Activated CD8-positive, alpha-beta memory T cell treated with anti-CD3 and anti-CD28 coated beads, Interleukin-2, amount 10 ng/mL, durations not matched to agents 7 days and 5 days (primary cell): ENCODE measurements at regions not wholly inside any gene's neighbourhood (a gene's known extent, or its start where the extent isn't known, plus 50 kb on each side); places are given as distances from the start of the nearest gene placed in this dataset.
"Not testable (repeated sequence)": the region's sequence is repeated elsewhere in the genome, so short reads cannot be mapped to it uniquely, and the experiment has no call there.

Source experiments
- ATAC-seq: fragments of 150-1000 bp; cut with Tn5 transposase; one replicate; pipeline ENCODE4 v1.10.0; 2021; ENCODE audit warnings: moderate library complexity
- CTCF ChIA-PET: fragments of 350-600 bp; sonication (Branson Sonifier 250); formaldehyde crosslinking; loops from one replicate; lab custom pipeline; 2021; ENCODE audit warnings: antibody characterized with exemption; lab: Charles Lee
- DNase-seq: peaks from one replicate; pipeline ENCODE4 v3.0.0-alpha.2; 2020
- H3K27ac Mint-ChIP-seq: one replicate; pipeline ENCODE4 v1.8.0; 2021; ENCODE audit warnings: mild to moderate bottlenecking, mixed read lengths
- H3K27me3 Mint-ChIP-seq: one replicate; pipeline ENCODE4 v1.8.0; 2021; ENCODE audit warnings: mixed read lengths
- H3K36me3 Mint-ChIP-seq: one replicate; pipeline ENCODE4 v1.8.0; 2021; ENCODE audit warnings: mild to moderate bottlenecking, mixed read lengths
- H3K4me1 Mint-ChIP-seq: one replicate; pipeline ENCODE4 v1.8.0; 2021; ENCODE audit warnings: mixed read lengths
- H3K4me3 Mint-ChIP-seq: one replicate; pipeline ENCODE4 v1.8.0; 2021; ENCODE audit warnings: mild to moderate bottlenecking, moderate library complexity, mixed read lengths
- H3K9me3 Mint-ChIP-seq: one replicate; pipeline ENCODE4 v1.8.0; 2022; ENCODE audit warnings: low read depth, mixed read lengths

DNA sequence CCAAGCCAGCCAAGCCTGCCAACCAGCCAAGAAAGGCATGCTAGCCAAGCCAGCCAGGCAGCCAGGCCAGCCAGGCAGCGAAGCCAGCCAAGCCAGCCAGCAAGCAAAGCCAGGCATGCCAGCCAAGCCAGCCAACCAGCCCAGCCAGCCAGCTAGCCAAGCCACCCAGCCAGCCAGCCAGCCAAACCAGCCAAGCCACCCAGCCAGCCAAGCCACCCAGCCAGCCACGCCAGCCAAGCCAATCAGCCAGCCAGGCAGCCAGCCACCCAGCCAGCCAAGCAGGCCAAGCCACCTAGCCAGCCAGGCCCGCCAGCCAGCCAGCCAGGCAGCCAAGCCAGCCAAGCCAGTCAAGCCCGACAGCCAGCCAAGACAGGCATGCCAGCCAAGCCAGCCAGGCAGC is 1601.0 kb downstream of the RPIA start:
- H3K9me3 Mint-ChIP-seq, CTCF ChIA-PET: not testable (repeated sequence)

DNA sequence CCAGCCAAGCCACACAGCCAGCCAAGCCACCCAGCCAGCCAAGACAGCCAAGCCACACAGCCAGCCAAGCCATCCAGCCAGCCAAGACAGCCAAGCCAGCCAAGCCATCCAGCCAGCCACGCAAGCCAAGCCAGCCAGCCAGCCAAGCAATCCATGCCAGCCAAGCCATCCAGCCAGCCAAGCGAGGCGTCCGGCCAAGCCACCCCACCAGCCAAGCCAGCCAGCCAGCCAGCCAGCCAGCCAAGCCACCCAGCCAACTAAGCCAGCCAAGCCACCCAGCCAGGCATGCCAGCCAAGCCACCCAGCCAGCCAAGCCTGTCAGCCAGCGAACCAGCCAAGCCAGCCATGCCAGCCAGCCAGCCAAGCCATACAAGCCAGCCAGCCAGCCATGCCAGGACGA is 1601.8 kb downstream of the RPIA start:
- H3K27me3 Mint-ChIP-seq, CTCF ChIA-PET, H3K36me3 Mint-ChIP-seq, H3K4me3 Mint-ChIP-seq, H3K9me3 Mint-ChIP-seq, ATAC-seq, H3K27ac Mint-ChIP-seq, H3K4me1 Mint-ChIP-seq: not testable (repeated sequence)
- peak; percentile 43 for DNase-seq

More for the DNA sequence above, 1601.0 kb downstream of the RPIA start:
- not testable (repeated sequence) for H3K4me3 Mint-ChIP-seq, ATAC-seq, H3K36me3 Mint-ChIP-seq, H3K27me3 Mint-ChIP-seq, H3K4me1 Mint-ChIP-seq, DNase-seq, H3K27ac Mint-ChIP-seq

DNA sequence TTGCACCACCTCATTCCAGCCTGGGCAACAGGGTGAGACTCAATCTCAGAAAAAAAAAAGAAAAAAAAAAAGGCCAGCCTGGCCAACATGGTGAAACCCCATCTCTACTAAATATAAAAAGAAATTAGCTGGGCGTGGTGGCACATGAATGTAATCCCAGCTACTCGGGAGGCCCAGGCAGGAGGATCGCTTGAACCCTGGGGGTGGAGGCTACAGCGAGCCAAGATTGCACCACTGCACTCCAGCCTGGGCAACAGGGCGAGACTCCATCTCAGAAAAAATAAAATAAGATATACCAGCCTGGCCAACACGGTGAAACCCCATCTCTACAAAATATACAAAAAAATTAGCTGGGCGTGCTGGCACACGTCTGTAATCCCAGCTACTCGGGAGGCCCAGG is 1602.3 kb downstream of the RPIA start:
- H3K27me3 Mint-ChIP-seq, H3K27ac Mint-ChIP-seq, H3K36me3 Mint-ChIP-seq, CTCF ChIA-PET, H3K4me3 Mint-ChIP-seq, H3K9me3 Mint-ChIP-seq, DNase-seq, H3K4me1 Mint-ChIP-seq, ATAC-seq: not testable (repeated sequence)

DNA sequence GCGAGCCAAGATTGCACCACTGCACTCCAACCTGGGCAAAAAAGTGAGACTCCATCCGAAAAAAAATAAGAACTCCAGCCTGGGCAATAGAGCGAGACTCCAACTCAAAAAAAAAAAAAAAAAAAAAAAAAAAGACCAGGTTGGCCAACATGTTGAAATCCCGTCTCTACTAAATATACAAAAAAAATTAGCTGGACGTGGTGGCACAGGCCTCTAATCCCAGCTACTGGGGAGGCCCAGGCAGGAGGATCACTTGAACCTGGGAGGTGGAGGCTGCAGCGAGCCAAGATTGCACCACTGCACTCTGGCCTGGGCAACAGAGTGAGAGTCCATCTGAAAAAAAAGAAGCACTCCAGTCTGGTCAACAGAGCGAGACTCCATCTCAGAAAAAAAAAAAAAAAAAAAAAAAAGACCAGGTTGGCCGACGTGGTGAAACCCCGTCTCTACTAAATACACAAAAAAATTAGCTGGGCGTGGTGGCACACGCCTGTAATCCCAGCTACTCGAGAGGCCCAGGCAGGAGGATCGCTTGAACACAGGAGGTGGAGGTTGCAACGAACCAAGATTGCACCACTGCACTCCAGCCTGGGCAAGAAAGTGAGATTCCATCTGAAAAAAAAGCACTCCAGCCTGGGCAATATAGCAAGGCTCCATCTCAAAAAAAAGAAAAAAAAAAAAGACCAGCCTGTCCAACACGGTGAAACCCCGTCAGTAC is 1603.7 kb downstream of the RPIA start:
- H3K9me3 Mint-ChIP-seq, ATAC-seq: not testable (repeated sequence)

DNA sequence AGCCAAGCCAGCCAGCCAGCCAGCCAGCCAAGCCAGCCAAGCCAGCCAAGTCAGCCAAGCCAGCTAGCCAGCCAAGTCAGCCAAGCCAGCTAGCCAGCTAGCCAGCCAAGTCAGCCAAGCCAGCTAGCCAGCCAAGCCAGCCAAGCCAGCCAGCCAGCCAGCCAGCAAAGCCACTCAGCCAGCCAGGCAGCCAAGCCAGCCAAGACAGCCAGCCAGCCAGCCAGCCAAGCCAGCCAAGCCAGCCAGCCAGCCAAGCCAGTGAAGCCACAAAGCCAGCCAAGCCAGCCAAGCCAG is 1605.0 kb downstream of the RPIA start:
- CTCF ChIA-PET, H3K27me3 Mint-ChIP-seq, DNase-seq, H3K4me3 Mint-ChIP-seq, H3K4me1 Mint-ChIP-seq, H3K36me3 Mint-ChIP-seq, H3K27ac Mint-ChIP-seq, H3K9me3 Mint-ChIP-seq, ATAC-seq: not testable (repeated sequence)

More for the DNA sequence above, 1603.7 kb downstream of the RPIA start:
- H3K27ac Mint-ChIP-seq, DNase-seq, H3K27me3 Mint-ChIP-seq, CTCF ChIA-PET, H3K36me3 Mint-ChIP-seq, H3K4me3 Mint-ChIP-seq, H3K4me1 Mint-ChIP-seq: not testable (repeated sequence)

DNA sequence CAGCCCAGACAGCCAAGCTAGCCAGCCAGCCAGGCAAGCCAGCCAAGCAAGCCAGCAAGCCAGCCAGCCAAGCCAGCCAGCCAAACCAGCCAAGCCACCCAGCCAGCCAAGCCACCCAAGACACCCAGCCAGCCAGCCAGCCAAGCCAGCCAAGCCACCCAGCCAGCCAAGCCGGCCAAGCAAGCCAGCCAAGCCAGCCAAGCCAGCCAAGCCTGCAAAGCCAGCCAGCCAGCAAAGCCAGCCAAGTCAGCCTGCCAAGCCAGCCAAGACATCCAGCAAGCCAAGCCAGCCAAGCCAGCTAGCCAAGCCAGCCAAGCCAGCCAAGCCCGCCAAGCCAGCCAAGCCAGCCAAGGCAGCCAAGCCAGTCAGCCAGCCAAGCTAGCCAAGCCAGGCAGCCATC is 1606.2 kb downstream of the RPIA start:
- H3K36me3 Mint-ChIP-seq, DNase-seq, H3K4me3 Mint-ChIP-seq, H3K27me3 Mint-ChIP-seq, CTCF ChIA-PET, ATAC-seq, H3K9me3 Mint-ChIP-seq, H3K4me1 Mint-ChIP-seq, H3K27ac Mint-ChIP-seq: not testable (repeated sequence)

DNA sequence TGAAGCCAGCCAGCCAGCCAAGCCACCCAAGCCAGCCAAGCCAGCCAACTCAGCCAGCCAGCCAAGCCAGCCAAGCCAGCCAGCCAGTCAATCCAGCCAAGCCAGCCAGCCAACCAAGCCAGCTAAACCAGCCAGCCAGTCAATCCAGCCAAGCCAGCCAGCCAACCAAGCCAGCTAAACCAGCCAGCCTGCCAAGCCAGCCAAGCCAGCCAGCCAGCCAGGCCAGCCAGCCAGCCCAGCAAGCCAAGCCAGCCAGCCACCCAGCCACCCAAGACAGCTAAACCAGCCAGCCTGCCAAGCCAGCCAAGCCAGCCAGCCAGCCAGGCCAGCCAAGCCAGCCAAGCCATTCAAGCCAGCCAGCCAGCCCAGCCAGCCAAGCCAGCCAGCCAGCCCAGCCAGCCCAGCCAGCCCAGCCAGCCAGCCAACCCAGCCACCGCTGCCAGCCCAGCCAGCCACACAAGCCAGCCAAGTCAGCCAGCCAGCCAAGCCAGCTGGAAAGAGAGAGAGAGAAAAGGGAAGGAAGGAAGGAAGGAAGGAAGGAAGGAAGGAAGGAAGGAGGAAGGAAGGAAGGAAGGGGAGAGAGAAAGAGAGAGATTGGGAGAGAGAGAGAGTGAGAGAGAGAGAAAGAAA is 1606.8 kb downstream of the RPIA start:
- H3K36me3 Mint-ChIP-seq, H3K4me1 Mint-ChIP-seq, H3K27ac Mint-ChIP-seq, H3K4me3 Mint-ChIP-seq, H3K27me3 Mint-ChIP-seq, ATAC-seq, H3K9me3 Mint-ChIP-seq, DNase-seq, CTCF ChIA-PET: not testable (repeated sequence)

DNA sequence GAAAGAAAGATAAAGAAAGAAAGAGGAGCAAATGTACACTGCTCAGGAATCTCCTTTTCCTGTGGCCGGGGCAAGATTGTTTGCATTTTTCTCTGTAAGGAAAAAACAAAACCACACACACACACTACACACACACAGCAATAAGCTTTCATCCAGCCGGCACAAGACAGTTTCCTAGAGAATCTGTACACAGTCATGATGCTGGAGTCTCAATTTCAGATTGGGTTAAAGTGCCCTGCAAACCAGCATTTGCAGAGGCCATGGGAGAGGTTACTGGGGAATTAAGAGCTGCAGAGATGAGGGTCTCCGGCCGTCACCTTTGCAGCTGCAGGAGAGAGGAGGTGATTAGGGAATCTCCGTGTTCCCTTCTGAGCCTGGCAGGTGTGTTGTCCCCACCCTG is 1607.5 kb downstream of the RPIA start:
- DNase-seq, H3K9me3 Mint-ChIP-seq, H3K4me3 Mint-ChIP-seq, H3K36me3 Mint-ChIP-seq, H3K4me1 Mint-ChIP-seq, ATAC-seq, CTCF ChIA-PET, H3K27ac Mint-ChIP-seq, H3K27me3 Mint-ChIP-seq: not testable (repeated sequence)

DNA sequence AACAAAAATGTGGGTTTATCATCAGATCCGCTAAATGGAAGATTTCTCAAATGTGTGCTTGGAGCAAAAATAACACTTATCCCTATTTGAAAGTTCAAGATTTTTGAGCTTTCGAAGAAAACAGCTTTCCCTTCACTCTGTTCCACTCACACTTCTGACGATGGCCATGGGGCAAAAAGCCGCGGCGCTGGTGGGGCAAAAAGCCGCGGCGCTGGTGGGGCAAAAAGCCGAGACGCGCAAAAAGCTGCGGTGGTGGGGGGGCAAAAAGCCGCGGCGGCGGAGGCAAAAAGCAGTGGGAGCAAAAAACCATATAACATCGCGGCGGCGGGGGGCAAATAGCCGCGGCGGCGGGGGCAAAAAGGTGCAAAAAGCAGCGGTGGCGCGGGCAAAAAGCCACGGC is 1631.5 kb downstream of the RPIA start:
- H3K27ac Mint-ChIP-seq: peak overlapping the region; percentile 73
- CTCF ChIA-PET, H3K4me1 Mint-ChIP-seq, ATAC-seq, H3K9me3 Mint-ChIP-seq, H3K36me3 Mint-ChIP-seq, H3K27me3 Mint-ChIP-seq, DNase-seq: not testable (repeated sequence)
- peak overlapping the region; percentile 41 for H3K4me3 Mint-ChIP-seq

DNA sequence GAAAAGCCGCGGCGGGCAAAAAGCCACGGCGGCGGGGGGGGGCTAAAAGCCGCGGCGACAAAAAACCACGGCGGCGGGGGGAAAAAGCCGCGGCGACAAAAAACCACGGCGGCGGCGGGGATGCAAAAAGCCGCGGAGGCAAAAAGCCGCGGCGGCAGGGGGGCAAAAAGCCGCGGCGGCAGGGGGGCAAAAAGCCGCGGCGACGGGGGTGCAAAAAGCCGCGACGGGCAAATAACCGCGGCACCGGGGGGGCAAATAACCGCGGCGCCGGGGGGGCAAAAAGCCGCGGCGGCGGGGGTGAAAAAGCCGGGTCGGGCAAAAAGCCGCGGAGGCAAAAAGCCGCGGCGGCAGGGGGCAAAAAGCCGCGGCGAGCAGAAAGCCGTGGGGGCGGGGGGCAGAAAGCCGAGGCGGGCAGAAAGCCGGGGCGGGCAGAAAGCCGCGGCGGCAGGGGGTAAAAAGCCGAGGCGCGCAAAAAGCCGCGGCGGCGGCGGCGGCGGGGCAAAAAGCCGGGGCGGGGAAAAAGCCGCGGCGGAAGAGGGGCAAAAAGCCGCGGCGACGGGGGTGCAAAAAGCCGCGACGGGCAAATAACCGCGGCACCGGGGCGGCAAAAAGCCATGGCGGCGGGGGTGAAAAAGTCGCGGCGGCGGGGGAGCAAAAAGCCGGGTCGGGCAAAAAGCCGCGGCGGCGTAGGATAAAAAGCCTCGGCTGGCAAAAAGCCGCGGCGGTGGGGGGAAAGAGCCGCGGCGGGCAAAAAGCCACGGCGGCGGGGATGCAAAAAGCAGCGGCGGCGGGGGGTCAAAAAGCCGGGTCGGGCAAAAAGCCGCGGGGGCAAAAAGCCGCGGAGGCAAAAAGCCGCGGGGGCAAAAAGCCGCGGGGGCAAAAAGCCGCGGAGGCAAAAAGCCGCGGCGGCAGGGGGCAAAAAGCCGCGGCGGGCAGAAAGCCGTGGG is 1632.4 kb downstream of the RPIA start:
- CTCF ChIA-PET, H3K9me3 Mint-ChIP-seq, H3K27ac Mint-ChIP-seq, DNase-seq, H3K4me1 Mint-ChIP-seq, H3K36me3 Mint-ChIP-seq, ATAC-seq, H3K27me3 Mint-ChIP-seq, H3K4me3 Mint-ChIP-seq: not testable (repeated sequence)

DNA sequence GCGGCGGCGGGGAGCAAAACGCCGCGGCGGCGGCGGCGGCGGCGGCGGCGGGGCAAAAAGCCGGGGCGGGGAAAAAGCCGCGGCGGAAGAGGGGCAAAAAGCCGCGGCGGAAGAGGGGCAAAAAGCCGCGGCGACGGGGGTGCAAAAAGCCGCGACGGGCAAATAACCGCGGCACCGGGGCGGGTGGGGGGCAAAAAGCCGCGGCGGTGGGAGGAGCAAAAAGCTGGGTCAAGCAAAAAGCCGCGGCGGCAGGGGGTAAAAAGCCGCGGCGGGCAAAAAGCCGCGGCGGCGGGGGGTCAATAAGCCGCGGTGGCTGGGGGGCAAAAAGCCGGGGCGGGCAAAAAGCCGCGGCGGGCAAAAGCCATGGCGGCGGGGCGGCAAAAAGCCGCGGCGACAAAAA is 1633.2 kb downstream of the RPIA start:
- H3K27me3 Mint-ChIP-seq, H3K4me1 Mint-ChIP-seq, H3K4me3 Mint-ChIP-seq, H3K36me3 Mint-ChIP-seq, DNase-seq, H3K9me3 Mint-ChIP-seq, ATAC-seq, H3K27ac Mint-ChIP-seq, CTCF ChIA-PET: not testable (repeated sequence)

DNA sequence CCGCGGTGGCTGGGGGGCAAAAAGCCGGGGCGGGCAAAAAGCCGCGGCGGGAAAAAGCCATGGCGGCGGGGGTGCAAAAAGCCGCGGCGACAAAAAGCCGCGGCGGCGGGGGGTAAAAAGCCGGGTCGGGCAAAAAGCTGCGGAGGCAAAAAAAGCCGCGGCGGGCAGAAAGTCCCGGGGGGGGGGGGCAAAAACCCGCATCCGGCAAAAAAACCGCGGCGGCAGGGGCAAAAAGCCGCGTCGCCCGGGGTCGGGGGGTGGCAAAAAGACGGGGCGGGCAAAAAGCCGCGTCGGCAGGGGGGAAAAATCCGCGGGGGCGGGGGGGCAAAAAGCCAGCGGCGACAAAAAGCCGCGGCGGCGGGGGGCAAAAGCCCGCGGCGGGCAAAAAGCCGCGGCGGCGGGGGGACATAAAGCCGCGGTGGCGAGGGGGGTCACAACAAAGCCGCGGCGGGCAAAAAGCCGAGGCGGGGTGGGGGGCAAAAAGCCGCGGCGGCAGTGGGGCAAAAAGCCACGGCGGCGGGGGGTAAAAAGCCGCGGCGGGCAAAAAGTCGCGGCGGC is 1634.4 kb downstream of the RPIA start:
- H3K4me3 Mint-ChIP-seq, DNase-seq, H3K27me3 Mint-ChIP-seq, H3K9me3 Mint-ChIP-seq, H3K36me3 Mint-ChIP-seq, CTCF ChIA-PET, ATAC-seq, H3K27ac Mint-ChIP-seq, H3K4me1 Mint-ChIP-seq: not testable (repeated sequence)

DNA sequence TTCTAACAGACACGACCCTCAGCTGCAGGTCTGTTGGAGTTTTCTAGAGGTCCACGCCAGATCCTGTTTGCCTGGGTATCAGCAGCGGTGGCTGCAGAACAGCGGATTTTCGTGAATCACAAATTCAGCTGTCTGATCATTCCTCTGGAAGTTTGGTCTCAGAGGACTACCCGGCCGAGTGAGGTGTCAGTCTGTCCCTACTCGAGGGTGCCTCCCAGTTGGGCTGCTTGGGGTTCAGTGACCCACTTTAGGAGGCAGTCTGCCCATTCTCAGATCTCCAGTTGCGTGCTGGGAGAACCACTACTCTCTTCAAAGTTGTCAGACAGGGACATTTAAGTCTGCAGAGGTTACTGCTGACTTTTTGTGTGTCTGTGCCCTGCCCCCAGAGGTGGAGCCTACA is 1664.1 kb downstream of the RPIA start:
- H3K27me3 Mint-ChIP-seq, H3K27ac Mint-ChIP-seq, DNase-seq, H3K9me3 Mint-ChIP-seq, H3K4me3 Mint-ChIP-seq, ATAC-seq, H3K36me3 Mint-ChIP-seq, H3K4me1 Mint-ChIP-seq, CTCF ChIA-PET: not testable (repeated sequence)
